GM12878 (cell line): ENCODE measurements at regions not wholly inside any gene's neighbourhood (a gene's known extent, or its start where the extent isn't known, plus 50 kb on each side); places are given as distances from the start of the nearest gene placed in this dataset.

ENCODE experiments used
- CHD2 ChIP-seq: IDR thresholded peaks from 2 replicates; pipeline ENCODE4 v1.6.1; 2011; ENCODE audit warnings: low read depth, low read length, improper control_type of control experiment, borderline replicate concordance
- EP300 ChIP-seq, 2 experiments: fragments of 150-350 bp in 1 of 2; IDR thresholded peaks; 2 replicates each; pipeline ENCODE4 v1.6.1; 2011 to 2012; ENCODE audit warnings: low read depth in 2 of 2, low read length in 2 of 2, borderline replicate concordance in 1 of 2, improper control_type of control experiment in 1 of 2, inconsistent platforms in 1 of 2; ENCODE audit not compliant: control insufficient read depth in 1 of 2
- GABPA ChIP-seq: IDR thresholded peaks from 2 replicates; pipeline ENCODE4 v1.6.1; 2014; ENCODE audit warnings: antibody characterized with exemption, low read depth, mild to moderate bottlenecking, inconsistent platforms
- KAT2A ChIP-seq: conservative IDR thresholded peaks from 2 replicates; pipeline ENCODE4 v1.6.1; 2011; ENCODE audit warnings: low read depth, low read length; ENCODE audit not compliant: control insufficient read depth
- POLR2AphosphoS5 ChIP-seq: IDR thresholded peaks from 2 replicates; pipeline ENCODE4 v1.6.1; 2011; ENCODE audit warnings: mild to moderate bottlenecking, low read length, inconsistent platforms
- SMC3 ChIP-seq: IDR thresholded peaks from 2 replicates; pipeline ENCODE4 v1.6.1; 2011; ENCODE audit warnings: low read length, improper control_type of control experiment, borderline replicate concordance
- SUPT20H ChIP-seq: IDR thresholded peaks from 2 replicates; pipeline ENCODE4 v1.6.1; 2011; ENCODE audit warnings: low read depth, mild to moderate bottlenecking, low read length, moderate library complexity, borderline replicate concordance; ENCODE audit not compliant: control insufficient read depth
- TF ChIP-seq, protein P1 (sequence below): fragments of 450-650 bp; formaldehyde crosslinking; IDR thresholded peaks from 2 replicates; pipeline ENCODE4 v1.4.0; 2020; ENCODE audit warnings: mild to moderate bottlenecking, moderate library complexity
- TF ChIP-seq, protein P2 (sequence below), 3 experiments: IDR thresholded peaks in 2 of 3; conservative IDR thresholded peaks in 1 of 3; 2 replicates each; pipeline ENCODE4 v1.5.1; 2011; ENCODE audit warnings: low read depth in 3 of 3, low read length in 3 of 3, mild to moderate bottlenecking in 3 of 3, control low read depth in 2 of 3, moderate library complexity in 2 of 3, inconsistent platforms in 1 of 3, mixed read lengths in 1 of 3; ENCODE audit not compliant: control insufficient read depth in 2 of 3, insufficient read depth in 1 of 3; ENCODE audit errors: extremely low read depth in 1 of 3

DNA sequence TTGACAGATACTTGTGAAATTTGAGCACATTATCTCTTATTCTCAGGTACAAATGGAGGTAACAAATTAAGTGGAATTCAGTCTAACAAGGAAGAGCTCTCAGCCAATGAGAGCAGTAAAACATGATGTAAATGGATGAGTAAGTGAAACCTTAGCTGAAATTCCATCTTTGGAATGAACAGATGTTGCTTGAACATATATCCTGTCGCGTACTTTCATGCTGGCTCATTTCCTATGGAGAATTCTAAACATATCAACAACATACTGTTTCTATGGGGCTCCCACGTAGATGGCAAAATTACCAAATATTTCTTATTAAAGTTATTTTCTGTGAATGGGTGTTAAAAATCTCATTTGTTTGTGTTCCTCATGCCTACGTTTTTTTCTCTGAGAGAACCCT lies 256.3 kb upstream of the LINC00305 start:
- TF ChIP-seq SUPT20H (no peak), CHD2 (no peak), KAT2A (no peak), GABPA (no peak), SMC3 (no peak), POLR2AphosphoS5 (no peak), EP300 (IDR thresholded peaks at IDR 0.05; ENCODE audit: borderline replicate concordance in 1 of 2, control insufficient read depth in 1 of 2, low read depth in 2 of 2, low read length in 2 of 2) (no peak)
- TF ChIP-seq, protein P1, sequence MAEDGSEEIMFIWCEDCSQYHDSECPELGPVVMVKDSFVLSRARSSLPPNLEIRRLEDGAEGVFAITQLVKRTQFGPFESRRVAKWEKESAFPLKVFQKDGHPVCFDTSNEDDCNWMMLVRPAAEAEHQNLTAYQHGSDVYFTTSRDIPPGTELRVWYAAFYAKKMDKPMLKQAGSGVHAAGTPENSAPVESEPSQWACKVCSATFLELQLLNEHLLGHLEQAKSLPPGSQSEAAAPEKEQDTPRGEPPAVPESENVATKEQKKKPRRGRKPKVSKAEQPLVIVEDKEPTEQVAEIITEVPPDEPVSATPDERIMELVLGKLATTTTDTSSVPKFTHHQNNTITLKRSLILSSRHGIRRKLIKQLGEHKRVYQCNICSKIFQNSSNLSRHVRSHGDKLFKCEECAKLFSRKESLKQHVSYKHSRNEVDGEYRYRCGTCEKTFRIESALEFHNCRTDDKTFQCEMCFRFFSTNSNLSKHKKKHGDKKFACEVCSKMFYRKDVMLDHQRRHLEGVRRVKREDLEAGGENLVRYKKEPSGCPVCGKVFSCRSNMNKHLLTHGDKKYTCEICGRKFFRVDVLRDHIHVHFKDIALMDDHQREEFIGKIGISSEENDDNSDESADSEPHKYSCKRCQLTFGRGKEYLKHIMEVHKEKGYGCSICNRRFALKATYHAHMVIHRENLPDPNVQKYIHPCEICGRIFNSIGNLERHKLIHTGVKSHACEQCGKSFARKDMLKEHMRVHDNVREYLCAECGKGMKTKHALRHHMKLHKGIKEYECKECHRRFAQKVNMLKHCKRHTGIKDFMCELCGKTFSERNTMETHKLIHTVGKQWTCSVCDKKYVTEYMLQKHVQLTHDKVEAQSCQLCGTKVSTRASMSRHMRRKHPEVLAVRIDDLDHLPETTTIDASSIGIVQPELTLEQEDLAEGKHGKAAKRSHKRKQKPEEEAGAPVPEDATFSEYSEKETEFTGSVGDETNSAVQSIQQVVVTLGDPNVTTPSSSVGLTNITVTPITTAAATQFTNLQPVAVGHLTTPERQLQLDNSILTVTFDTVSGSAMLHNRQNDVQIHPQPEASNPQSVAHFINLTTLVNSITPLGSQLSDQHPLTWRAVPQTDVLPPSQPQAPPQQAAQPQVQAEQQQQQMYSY (CRISPR knock-in tag) = no peak
- TF ChIP-seq, protein P2, sequence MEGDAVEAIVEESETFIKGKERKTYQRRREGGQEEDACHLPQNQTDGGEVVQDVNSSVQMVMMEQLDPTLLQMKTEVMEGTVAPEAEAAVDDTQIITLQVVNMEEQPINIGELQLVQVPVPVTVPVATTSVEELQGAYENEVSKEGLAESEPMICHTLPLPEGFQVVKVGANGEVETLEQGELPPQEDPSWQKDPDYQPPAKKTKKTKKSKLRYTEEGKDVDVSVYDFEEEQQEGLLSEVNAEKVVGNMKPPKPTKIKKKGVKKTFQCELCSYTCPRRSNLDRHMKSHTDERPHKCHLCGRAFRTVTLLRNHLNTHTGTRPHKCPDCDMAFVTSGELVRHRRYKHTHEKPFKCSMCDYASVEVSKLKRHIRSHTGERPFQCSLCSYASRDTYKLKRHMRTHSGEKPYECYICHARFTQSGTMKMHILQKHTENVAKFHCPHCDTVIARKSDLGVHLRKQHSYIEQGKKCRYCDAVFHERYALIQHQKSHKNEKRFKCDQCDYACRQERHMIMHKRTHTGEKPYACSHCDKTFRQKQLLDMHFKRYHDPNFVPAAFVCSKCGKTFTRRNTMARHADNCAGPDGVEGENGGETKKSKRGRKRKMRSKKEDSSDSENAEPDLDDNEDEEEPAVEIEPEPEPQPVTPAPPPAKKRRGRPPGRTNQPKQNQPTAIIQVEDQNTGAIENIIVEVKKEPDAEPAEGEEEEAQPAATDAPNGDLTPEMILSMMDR (IDR thresholded peaks at IDR 0.05 in 2 of 3, conservative IDR thresholded peaks at IDR 0.05 in 1 of 3; ENCODE audit: control insufficient read depth in 2 of 3, extremely low read depth in 1 of 3, insufficient read depth in 1 of 3, low read depth in 3 of 3, low read length in 3 of 3) = no peak
